H1 (cell line): ENCODE measurements at regions not wholly inside any gene's neighbourhood (a gene's known extent, or its start where the extent isn't known, plus 50 kb on each side); places are given as distances from the start of the nearest gene placed in this dataset.

ENCODE experiments used
- CTCF ChIA-PET: fragments of 300-600 bp; sonication (Branson Sonifier 250); formaldehyde crosslinking; loops from one replicate; lab custom pipeline; 2021; ENCODE audit not compliant: partially characterized antibody; lab: Charles Lee
- POLR2A ChIA-PET: fragments of 300-600 bp; sonication (Branson Sonifier 250); formaldehyde crosslinking; loops from one replicate; lab custom pipeline; 2021; ENCODE audit warnings: inconsistent platforms; ENCODE audit not compliant: partially characterized antibody; lab: Charles Lee
- DNase-seq, 2 experiments: peaks; one replicate each; pipeline versions ENCODE4 v3.0.0 to v3.0.0-alpha.2; 2010 to 2022; ENCODE audit warnings: low spot score in 2 of 2, low read depth in 1 of 2, mixed read lengths in 1 of 2
- FAIRE-seq: peaks from 2 replicates; lab custom pipeline; 2011; peaks lifted over from hg19 to GRCh38; lab: Jason Lieb, UNC
- H2AFZ ChIP-seq: 2 replicates; pipeline ENCODE4 v1.8.1; 2012; ENCODE audit warnings: low read length, inconsistent platforms
- H2AK5ac ChIP-seq: 2 replicates; pipeline ENCODE4 v1.6.1; 2013; ENCODE audit warnings: low read depth, low read length
- H2BK120ac ChIP-seq: replicated peaks from 2 replicates; pipeline ENCODE3; 2013; ENCODE audit warnings: low read depth, low read length, inconsistent platforms
- H2BK12ac ChIP-seq: 2 replicates; pipeline ENCODE4 v1.6.1; 2013; ENCODE audit warnings: low read depth, low read length
- H2BK15ac ChIP-seq: 2 replicates; pipeline ENCODE4 v1.6.1; 2013; ENCODE audit warnings: low read length
- H2BK20ac ChIP-seq: 2 replicates; pipeline ENCODE4 v1.6.1; 2013; ENCODE audit warnings: low read length
- H2BK5ac ChIP-seq: 2 replicates; pipeline ENCODE4 v1.6.1; 2013; ENCODE audit warnings: low read depth, low read length
- H3K14ac ChIP-seq: 2 replicates; pipeline ENCODE4 v1.6.1; 2013; ENCODE audit warnings: inconsistent platforms; ENCODE audit not compliant: insufficient read length
- H3K18ac ChIP-seq: 2 replicates; pipeline ENCODE4 v1.6.1; 2013; ENCODE audit warnings: low read length; ENCODE audit errors: extremely low read depth
- H3K23ac ChIP-seq: 2 replicates; pipeline ENCODE4 v1.6.1; 2013; ENCODE audit warnings: inconsistent platforms; ENCODE audit not compliant: insufficient read length
- H3K23me2 ChIP-seq: 2 replicates; pipeline ENCODE4 v1.6.1; 2013; ENCODE audit warnings: low read depth, low read length
- H3K27ac ChIP-seq: 2 replicates; pipeline ENCODE4 v1.6.1; 2011; ENCODE audit warnings: low read depth, low read length, inconsistent platforms
- H3K27me3 ChIP-seq, 4 experiments: replicated peaks in 1 of 4; 1 replicate in 1 of 4; 2 replicates in 3 of 4; pipeline versions ENCODE4 v1.6.1 to v1.8.1; 2011 to 2013; ENCODE audit warnings: low read length in 3 of 4, mild to moderate bottlenecking in 3 of 4, inconsistent platforms in 2 of 4, mixed read lengths in 2 of 4, moderate library complexity in 1 of 4; ENCODE audit not compliant: control insufficient read depth in 3 of 4, insufficient read depth in 3 of 4; ENCODE audit errors: extremely low read depth in 1 of 4
- H3K36me3 ChIP-seq, 4 experiments: 2 replicates each; pipeline versions ENCODE4 v1.6.1 to v1.8.1; 2011 to 2013; ENCODE audit warnings: mild to moderate bottlenecking in 4 of 4, low read length in 3 of 4, moderate library complexity in 2 of 4, control low read depth in 1 of 4, inconsistent platforms in 1 of 4; ENCODE audit not compliant: insufficient read depth in 4 of 4, control insufficient read depth in 2 of 4
- H3K4ac ChIP-seq: replicated peaks from 2 replicates; pipeline ENCODE3; 2013; ENCODE audit warnings: low read length, low read depth, mixed read lengths, inconsistent platforms; ENCODE audit not compliant: insufficient read length
- H3K4me1 ChIP-seq, 4 experiments: replicated peaks in 1 of 4; 1 replicate in 1 of 4; 2 replicates in 3 of 4; pipeline versions ENCODE4 v1.6.1 to v1.8.1; 2011 to 2013; ENCODE audit warnings: low read length in 3 of 4, inconsistent platforms in 2 of 4, mixed read lengths in 1 of 4; ENCODE audit not compliant: insufficient read depth in 4 of 4, control insufficient read depth in 3 of 4
- H3K4me2 ChIP-seq, 2 experiments: 2 replicates each; pipeline versions ENCODE4 v1.6.1 to v1.8.1; 2011 to 2013; ENCODE audit warnings: low read depth in 2 of 2, low read length in 2 of 2, control low read depth in 1 of 2, inconsistent platforms in 1 of 2, mild to moderate bottlenecking in 1 of 2; ENCODE audit not compliant: insufficient read depth in 1 of 2
- H3K4me3 ChIP-seq, 4 experiments: fragments of 200-600, 300-600 bp in 1 of 4; sonication (generic), shearing (Covaris generic), sonication (Bioruptor Twin) in 1 of 4; 2 replicates each; pipeline versions ENCODE4 v1.5.1 to v1.8.1; 2011 to 2016; ENCODE audit warnings: low read length in 4 of 4, low read depth in 3 of 4, control low read depth in 2 of 4, inconsistent platforms in 2 of 4, mild to moderate bottlenecking in 2 of 4, mixed read lengths in 1 of 4, moderate library complexity in 1 of 4; ENCODE audit not compliant: insufficient read depth in 2 of 4; ENCODE audit errors: extremely low read depth in 1 of 4
- H3K56ac ChIP-seq: replicated peaks from 2 replicates; pipeline ENCODE3; 2013; ENCODE audit warnings: low read depth, mild to moderate bottlenecking, mixed read lengths, low read length, inconsistent platforms; ENCODE audit not compliant: insufficient read length
- H3K79me1 ChIP-seq: 2 replicates; pipeline ENCODE4 v1.6.1; 2013; ENCODE audit warnings: low read depth, low read length, control low read depth
- H3K79me2 ChIP-seq, 2 experiments: 2 replicates each; pipeline versions ENCODE4 v1.6.1 to v1.8.1; 2012 to 2013; ENCODE audit warnings: low read length in 2 of 2, mild to moderate bottlenecking in 2 of 2, inconsistent platforms in 1 of 2; ENCODE audit not compliant: insufficient read depth in 2 of 2, control insufficient read depth in 1 of 2
- H3K9ac ChIP-seq, 4 experiments: replicated peaks in 1 of 4; 1 replicate in 1 of 4; 2 replicates in 3 of 4; pipeline versions ENCODE4 v1.6.1 to v1.8.1; 2011 to 2013; ENCODE audit warnings: low read depth in 3 of 4, low read length in 3 of 4, control low read depth in 2 of 4, mild to moderate bottlenecking in 2 of 4, moderate library complexity in 2 of 4, inconsistent platforms in 1 of 4; ENCODE audit errors: extremely low read depth in 1 of 4
- H3K9me3 ChIP-seq, 2 experiments: 2 replicates each; pipeline versions ENCODE4 v1.6.1 to v1.8.1; 2012 to 2013; ENCODE audit warnings: mild to moderate bottlenecking in 2 of 2, moderate library complexity in 2 of 2, control low read depth in 1 of 2, inconsistent platforms in 1 of 2, low read depth in 1 of 2, low read length in 1 of 2, mixed read lengths in 1 of 2; ENCODE audit not compliant: insufficient read depth in 2 of 2
- H4K20me1 ChIP-seq, 2 experiments: replicated peaks in 1 of 2; 2 replicates each; pipeline versions ENCODE3 to v1.8.1; 2011 to 2013; ENCODE audit warnings: inconsistent platforms in 2 of 2, low read length in 2 of 2, mild to moderate bottlenecking in 1 of 2; ENCODE audit not compliant: insufficient read depth in 2 of 2, control insufficient read depth in 1 of 2
- H4K5ac ChIP-seq: 2 replicates; pipeline ENCODE4 v1.6.1; 2013; ENCODE audit warnings: low read length, low read depth, mixed read lengths, inconsistent platforms; ENCODE audit not compliant: insufficient read length
- H4K8ac ChIP-seq: 2 replicates; pipeline ENCODE4 v1.8.0; 2013; ENCODE audit warnings: mild to moderate bottlenecking, moderate library complexity, low read length, inconsistent platforms; ENCODE audit not compliant: insufficient read depth; ENCODE audit errors: extremely low read depth
- H4K91ac ChIP-seq: replicated peaks from 2 replicates; pipeline ENCODE3; 2013; ENCODE audit warnings: low read length, mixed read lengths, inconsistent platforms; ENCODE audit not compliant: insufficient read length
- ATF2 ChIP-seq: IDR thresholded peaks from 2 replicates; pipeline ENCODE4 v1.6.1; 2012; ENCODE audit warnings: low read length, inconsistent platforms
- SRF ChIP-seq: IDR thresholded peaks from 2 replicates; pipeline ENCODE4 v1.6.1; 2011; ENCODE audit warnings: mild to moderate bottlenecking, low read depth, low read length, moderate library complexity
- WGBS, 2 experiments: shearing (Covaris generic) in 1 of 2; methylation state at CpG; one replicate each; pipeline versions ENCODE4 v1.1.6 to v1.1.7; 2013 to 2015; ENCODE audit warnings: low lambda C conversion rate in 2 of 2, mixed read lengths in 2 of 2, inconsistent platforms in 1 of 2, low coverage in 1 of 2, missing lambda C conversion rate in 1 of 2; ENCODE audit not compliant: insufficient replicate concordance in 2 of 2, insufficient coverage in 1 of 2, insufficient read length in 1 of 2; ENCODE audit errors: extremely low coverage in 1 of 2, missing lambda C conversion rate in 1 of 2; 5-methylcytosine and 5-hydroxymethylcytosine counted together
- TF ChIP-seq, protein P1 (sequence below), 3 experiments: IDR thresholded peaks; 1 replicate in 2 of 3; 2 replicates in 1 of 3; pipeline versions ENCODE4 v1.5.1 to v1.6.1; 2011; ENCODE audit warnings: low read length in 3 of 3, mild to moderate bottlenecking in 3 of 3, inconsistent platforms in 2 of 3, low read depth in 1 of 3, moderate library complexity in 1 of 3; ENCODE audit not compliant: insufficient read depth in 1 of 3; ENCODE audit errors: control extremely low read depth in 1 of 3

DNA sequence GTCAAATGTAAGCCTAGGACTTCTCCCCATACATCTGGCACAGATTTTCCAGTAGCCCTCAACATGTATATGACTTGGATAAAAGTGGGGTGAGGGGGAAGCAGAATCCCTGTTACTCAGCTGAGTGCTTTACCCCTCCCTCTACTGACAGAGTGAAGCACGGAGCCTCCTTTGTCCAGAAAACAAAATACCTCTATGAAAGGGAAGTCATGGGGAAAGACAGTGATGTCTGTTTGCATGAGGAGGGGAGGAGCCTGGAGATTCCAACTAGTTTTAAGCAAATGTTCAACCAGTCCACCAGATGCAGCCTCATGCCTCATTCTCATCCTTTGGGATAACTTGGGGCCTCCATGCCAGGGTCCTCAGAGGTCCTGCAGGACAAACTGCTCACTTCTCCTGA is 203.9 kb downstream of the SMAD2 start:
- Histone ChIP-seq H3K4me2 (no peak overlapping the region), H3K9ac (no peak overlapping the region), H2AK5ac (no peak overlapping the region), H3K4me3 (no peak overlapping the region), H2AFZ (no peak overlapping the region), H3K23me2 (no peaks in the 10 kb centered on the region; the same call in 1 of the 2 replicates), H3K4ac (no peak overlapping the region), H2BK12ac (no peak overlapping the region), H2BK20ac (no peak overlapping the region), H3K79me1 (no peaks in the 10 kb centered on the region), H3K9me3 (no peaks in the 10 kb centered on the region), H4K91ac (no peak overlapping the region), H3K4me1 (peaks cover 0 to 2% (median 0%) of the 10 kb centered on the region in 4 experiments; a peak in 1 of 7 replicates), H2BK15ac (no peak overlapping the region), H3K56ac (no peak overlapping the region), H3K27me3 (no peaks in the 10 kb centered on the region; a peak in 1 of 7 replicates), H4K5ac (no peak overlapping the region), H3K79me2 (no peaks in the 10 kb centered on the region), H3K36me3 (no peaks in the 10 kb centered on the region), H3K23ac (no peak overlapping the region), H3K14ac (no peak overlapping the region), H4K20me1 (no peaks in the 10 kb centered on the region), H3K27ac (no peak overlapping the region), H4K8ac (no peak overlapping the region), H3K18ac (no peak overlapping the region), H2BK120ac (no peak overlapping the region), H2BK5ac (no peak overlapping the region)
- DNase-seq: no peak
- FAIRE-seq: no peak
- TF ChIP-seq ATF2 (no peak), SRF (no peak)
- TF ChIP-seq, protein P1, sequence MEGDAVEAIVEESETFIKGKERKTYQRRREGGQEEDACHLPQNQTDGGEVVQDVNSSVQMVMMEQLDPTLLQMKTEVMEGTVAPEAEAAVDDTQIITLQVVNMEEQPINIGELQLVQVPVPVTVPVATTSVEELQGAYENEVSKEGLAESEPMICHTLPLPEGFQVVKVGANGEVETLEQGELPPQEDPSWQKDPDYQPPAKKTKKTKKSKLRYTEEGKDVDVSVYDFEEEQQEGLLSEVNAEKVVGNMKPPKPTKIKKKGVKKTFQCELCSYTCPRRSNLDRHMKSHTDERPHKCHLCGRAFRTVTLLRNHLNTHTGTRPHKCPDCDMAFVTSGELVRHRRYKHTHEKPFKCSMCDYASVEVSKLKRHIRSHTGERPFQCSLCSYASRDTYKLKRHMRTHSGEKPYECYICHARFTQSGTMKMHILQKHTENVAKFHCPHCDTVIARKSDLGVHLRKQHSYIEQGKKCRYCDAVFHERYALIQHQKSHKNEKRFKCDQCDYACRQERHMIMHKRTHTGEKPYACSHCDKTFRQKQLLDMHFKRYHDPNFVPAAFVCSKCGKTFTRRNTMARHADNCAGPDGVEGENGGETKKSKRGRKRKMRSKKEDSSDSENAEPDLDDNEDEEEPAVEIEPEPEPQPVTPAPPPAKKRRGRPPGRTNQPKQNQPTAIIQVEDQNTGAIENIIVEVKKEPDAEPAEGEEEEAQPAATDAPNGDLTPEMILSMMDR (IDR thresholded peaks at IDR 0.05; ENCODE audit: control extremely low read depth in 1 of 3, insufficient read depth in 1 of 3, low read depth in 1 of 3, low read length in 3 of 3): no peak
- WGBS, 2 experiments: 81% methylated on average over 1 of the region's 1 CpG; no CpG with 5 or more reads in 1 of the 2 experiments
- CTCF ChIA-PET: no interaction called here
- POLR2A ChIA-PET: no interaction called here
